HUES48 (cell line): ENCODE measurements at regions not wholly inside any gene's neighbourhood (a gene's known extent, or its start where the extent isn't known, plus 50 kb on each side); places are given as distances from the start of the nearest gene placed in this dataset.
"Not testable (repeated sequence)": the region's sequence is repeated elsewhere in the genome, so short reads cannot be mapped to it uniquely, and the experiment has no call there.

Experiments used
- H3K27ac ChIP-seq: one replicate; pipeline ENCODE4 v1.7.0; 2013; ENCODE audit warnings: low read depth, low read length, inconsistent platforms
- H3K27me3 ChIP-seq: 2 replicates; pipeline ENCODE4 v1.6.1; 2013; ENCODE audit warnings: mild to moderate bottlenecking, low read length; ENCODE audit not compliant: control insufficient read depth, insufficient read depth
- H3K36me3 ChIP-seq: 2 replicates; pipeline ENCODE4 v1.6.1; 2013; ENCODE audit warnings: low read length; ENCODE audit not compliant: control insufficient read depth, insufficient read depth
- H3K4me1 ChIP-seq: 2 replicates; pipeline ENCODE4 v1.6.1; 2013; ENCODE audit warnings: mild to moderate bottlenecking, low read length; ENCODE audit not compliant: control insufficient read depth, insufficient read depth
- H3K4me3 ChIP-seq: 2 replicates; pipeline ENCODE4 v1.5.1; 2013; ENCODE audit warnings: mild to moderate bottlenecking, low read depth, low read length
- H3K9ac ChIP-seq: 2 replicates; pipeline ENCODE4 v1.6.1; 2013; ENCODE audit warnings: mild to moderate bottlenecking, low read depth, low read length, moderate library complexity
- H3K9me3 ChIP-seq: 2 replicates; pipeline ENCODE4 v1.6.1; 2013; ENCODE audit warnings: low read length; ENCODE audit not compliant: control insufficient read depth, insufficient read depth

- Histone ChIP-seq H3K27me3 (peaks cover 10% of the 10 kb centered on the region; the same call in 1 of the 2 replicates), H3K4me1 (peaks cover 20% of the 10 kb centered on the region), H3K36me3 (no peaks in the 10 kb centered on the region), H3K9ac (no peak overlapping the region), H3K27ac (no peak overlapping the region), H3K9me3 (no peaks in the 10 kb centered on the region), H3K4me3 (no peak overlapping the region)
Observed at GRCh38 chrX:123087326-123087725, 96.8 kb upstream of the GRIA3 start.

GRCh38 chrX:123088331-123088730 lies 95.7 kb upstream of the GRIA3 start:
- Histone ChIP-seq H3K27ac (no peak overlapping the region), H3K27me3 (peaks cover 10% of the 10 kb centered on the region; the same call in 1 of the 2 replicates)

GRCh38 chrX:123088930-123089329 lies 95.1 kb upstream of the GRIA3 start:
- Histone ChIP-seq H3K9me3 (no peaks in the 10 kb centered on the region), H3K4me1 (peaks cover 33% of the 10 kb centered on the region), H3K36me3 (no peaks in the 10 kb centered on the region), H3K27ac (no peak overlapping the region), H3K27me3 (peaks cover 10% of the 10 kb centered on the region; the same call in 1 of the 2 replicates), H3K9ac (no peak overlapping the region), H3K4me3 (no peak overlapping the region)

More at GRCh38 chrX:123088331-123088730, 95.7 kb upstream of the GRIA3 start:
- Histone ChIP-seq H3K9ac (no peak overlapping the region), H3K4me1 (peaks cover 27% of the 10 kb centered on the region), H3K4me3 (no peak overlapping the region), H3K9me3 (no peaks in the 10 kb centered on the region), H3K36me3 (no peaks in the 10 kb centered on the region)

GRCh38 chrX:123093792-123094191 lies 90.3 kb upstream of the GRIA3 start:
- Histone ChIP-seq H3K9me3 (no peaks in the 10 kb centered on the region), H3K4me1 (peaks cover 26% of the 10 kb centered on the region), H3K4me3 (no peak overlapping the region), H3K27ac (no peak overlapping the region), H3K9ac (no peak overlapping the region), H3K36me3 (no peaks in the 10 kb centered on the region), H3K27me3 (0 out of 2 replicates have a peak, but pooled peaks cover 3% of the 10 kb centered on the region)

- Histone ChIP-seq H3K4me3 (no peak overlapping the region), H3K4me1 (no peaks in the 10 kb centered on the region), H3K36me3 (no peaks in the 10 kb centered on the region), H3K27ac (no peak overlapping the region), H3K27me3 (0 out of 2 replicates have a peak, but pooled peaks cover 3% of the 10 kb centered on the region), H3K9ac (no peak overlapping the region), H3K9me3 (no peaks in the 10 kb centered on the region)
Observed at GRCh38 chrX:123108513-123109427, 75.3 kb upstream of the GRIA3 start.

GRCh38 chrX:123121241-123121640 lies 62.8 kb upstream of the GRIA3 start:
- no peaks in the 10 kb centered on the region for H3K9me3 ChIP-seq
- no peaks in the 10 kb centered on the region for H3K4me1 ChIP-seq

GRCh38 chrX:123129805-123130204 lies 54.3 kb upstream of the GRIA3 start:
- not testable (repeated sequence) for H3K36me3 ChIP-seq, H3K27ac ChIP-seq, H3K9ac ChIP-seq, H3K4me3 ChIP-seq, H3K9me3 ChIP-seq, H3K27me3 ChIP-seq, H3K4me1 ChIP-seq

More at GRCh38 chrX:123121241-123121640, 62.8 kb upstream of the GRIA3 start:
- Histone ChIP-seq H3K36me3 (no peaks in the 10 kb centered on the region), H3K9ac (no peak overlapping the region), H3K27ac (no peak overlapping the region), H3K4me3 (no peak overlapping the region), H3K27me3 (no peaks in the 10 kb centered on the region)
